ENCODE measurements at regions not wholly inside any gene's neighbourhood (a gene's known extent, or its start where the extent isn't known, plus 50 kb on each side); places are given as distances from the start of the nearest gene placed in this dataset.

DNA sequence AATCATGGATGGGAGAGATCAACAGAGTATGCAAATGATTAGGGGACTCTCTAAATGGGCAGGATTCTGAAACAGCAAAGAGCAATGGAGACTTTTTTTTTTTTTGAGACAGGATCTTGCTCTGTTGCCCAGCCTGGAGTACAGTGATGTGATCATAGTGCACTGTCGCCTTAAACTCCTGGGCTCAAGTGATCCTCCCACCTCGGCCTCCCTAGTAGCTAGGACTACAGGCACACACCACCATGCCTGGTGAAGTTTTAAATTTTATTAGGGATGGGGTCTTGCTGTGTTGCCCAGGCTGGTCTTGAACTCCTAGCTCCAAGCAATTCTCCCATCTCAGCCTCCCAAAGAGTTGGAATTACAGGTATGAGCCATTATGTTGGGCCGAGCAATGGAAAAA lies 255.0 kb upstream of the ZFHX3 start (continued):
- TF ChIP-seq, protein P1, sequence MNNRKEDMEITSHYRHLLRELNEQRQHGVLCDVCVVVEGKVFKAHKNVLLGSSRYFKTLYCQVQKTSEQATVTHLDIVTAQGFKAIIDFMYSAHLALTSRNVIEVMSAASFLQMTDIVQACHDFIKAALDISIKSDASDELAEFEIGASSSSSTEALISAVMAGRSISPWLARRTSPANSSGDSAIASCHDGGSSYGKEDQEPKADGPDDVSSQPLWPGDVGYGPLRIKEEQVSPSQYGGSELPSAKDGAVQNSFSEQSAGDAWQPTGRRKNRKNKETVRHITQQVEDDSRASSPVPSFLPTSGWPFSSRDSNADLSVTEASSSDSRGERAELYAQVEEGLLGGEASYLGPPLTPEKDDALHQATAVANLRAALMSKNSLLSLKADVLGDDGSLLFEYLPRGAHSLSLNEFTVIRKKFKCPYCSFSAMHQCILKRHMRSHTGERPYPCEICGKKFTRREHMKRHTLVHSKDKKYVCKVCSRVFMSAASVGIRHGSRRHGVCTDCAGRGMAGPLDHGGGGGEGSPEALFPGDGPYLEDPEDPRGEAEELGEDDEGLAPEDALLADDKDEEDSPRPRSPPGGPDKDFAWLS (CRISPR knock-in tag; IDR thresholded peaks at IDR 0.05; ENCODE audit: borderline replicate concordance) = no peak
- TF ChIP-seq ISX (CRISPR knock-in tag; conservative IDR thresholded peaks at IDR 0.05) (no peak), ZNF841 (CRISPR knock-in tag; IDR thresholded peaks at IDR 0.05; ENCODE audit: borderline replicate concordance) (no peak), ZNF792 (CRISPR knock-in tag; IDR thresholded peaks at IDR 0.05) (no peak)

DNA sequence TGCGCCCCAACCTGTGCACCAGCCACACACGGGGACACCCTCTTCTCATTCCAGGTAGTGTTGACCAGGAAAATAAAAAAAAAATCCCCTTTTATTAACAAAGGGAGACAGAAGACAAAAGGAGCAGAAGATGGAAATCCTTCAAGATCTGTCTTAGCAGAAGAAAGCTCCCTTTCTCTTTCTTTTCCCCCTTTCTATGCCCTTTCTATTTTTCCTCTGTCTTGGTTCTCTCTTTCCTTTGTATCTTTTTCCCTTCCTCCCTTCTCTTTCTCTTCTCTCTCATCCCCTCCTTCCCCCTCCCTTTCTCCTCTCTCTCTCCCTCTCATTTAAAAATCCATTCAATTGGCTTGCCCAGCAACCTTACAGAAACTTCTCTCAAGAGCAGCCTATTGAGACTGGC lies 254.1 kb upstream of the ZFHX3 start:
- Histone ChIP-seq H3K9ac (ENCODE audit: insufficient read depth, low read depth, low read length) (no peak overlapping the region), H3K79me2 (ENCODE audit: insufficient read depth, low read length) (no peaks in the 10 kb centered on the region), H4K20me1 (ENCODE audit: insufficient read depth, low read length) (no peaks in the 10 kb centered on the region), H3K4me2 (ENCODE audit: low read depth, low read length) (no peak overlapping the region), H3K27ac (ENCODE audit: extremely low read length, insufficient read depth, low read length) (no peak overlapping the region), H3K4me3 (replicated peaks in 1 of 3; ENCODE audit: insufficient read depth in 1 of 3, low read depth in 2 of 3, low read length in 3 of 3) (no peak overlapping the region), H3K4me1 (ENCODE audit: insufficient read depth, low read length) (no peaks in the 10 kb centered on the region), H3K36me3 (replicated peaks in 1 of 2; ENCODE audit: control insufficient read depth in 1 of 2, insufficient read depth in 2 of 2, low read length in 2 of 2) (no peaks in the 10 kb centered on the region), H3K9me3 (ENCODE audit: low read length) (no peaks in the 10 kb centered on the region), H3K27me3 (ENCODE audit: control insufficient read depth in 1 of 2, insufficient read depth in 2 of 2, low read length in 2 of 2) (peaks cover 2 to 61% of the 10 kb centered on the region in 2 experiments; a peak in 3 of 5 replicates), H2AFZ (ENCODE audit: low read length) (no peak overlapping the region)
- no TSS peak for BruUV-seq (replicated peaks)
- CTCF ChIA-PET (ENCODE audit: low intra/inter-chr PET ratio, low total read pairs) = no interaction called here
- intact Hi-C loops (cut with micrococcal nuclease; ENCODE audit: unreplicated experiment) = no loop called here
- POLR2A ChIA-PET = no interaction called here
- FAIRE-seq (no peak), DNase-seq (ENCODE audit: low spot score) (no peak), ATAC-seq (no peak)
- 2% methylated on average over 2 of the region's 2 CpGs for WGBS (ENCODE audit: low lambda C conversion rate)
- in situ Hi-C loops (cut with HindIII; ENCODE audit: extremely low pct_ligation_motif_present, low pct_unique_long_range_greater_than_20kb) = no loop called here
- no peak for TF ChIP-seq NR1H2 (CRISPR knock-in tag; IDR thresholded peaks at IDR 0.05; ENCODE audit: borderline replicate concordance, low read depth)
- no peak for TF ChIP-seq XRCC5 (optimal IDR thresholded peaks at IDR 0.05; ENCODE audit: low read length)

DNA sequence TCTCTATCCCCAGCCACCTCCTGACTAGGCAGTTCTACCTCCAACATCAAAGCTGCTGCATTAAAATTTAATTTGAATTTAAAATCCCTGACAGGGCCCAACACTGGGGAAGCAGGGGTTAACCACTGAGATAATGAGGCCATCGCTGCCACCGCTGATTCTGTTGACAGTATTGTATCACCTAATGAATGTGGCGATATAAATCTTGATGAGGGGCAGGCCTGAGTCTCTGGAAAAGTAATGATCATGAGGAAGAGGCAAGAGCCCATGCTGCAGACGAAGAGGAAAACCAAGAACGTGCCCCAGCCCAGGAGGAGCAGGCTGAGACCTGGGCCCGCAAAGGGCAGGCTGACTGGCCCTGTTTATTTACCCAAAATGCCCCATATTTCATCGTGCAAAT lies 251.4 kb upstream of the ZFHX3 start:
- FAIRE-seq (no peak), DNase-seq (ENCODE audit: low spot score) (no peak), ATAC-seq (no peak)
- Histone ChIP-seq H3K27me3 (ENCODE audit: control insufficient read depth in 1 of 2, insufficient read depth in 2 of 2, low read length in 2 of 2) (peaks cover 2 to 47% of the 10 kb centered on the region in 2 experiments; a peak in 3 of 5 replicates), H4K20me1 (ENCODE audit: insufficient read depth, low read length) (no peaks in the 10 kb centered on the region), H3K79me2 (ENCODE audit: insufficient read depth, low read length) (no peaks in the 10 kb centered on the region), H3K9ac (ENCODE audit: insufficient read depth, low read depth, low read length) (no peak overlapping the region), H3K4me2 (ENCODE audit: low read depth, low read length) (no peak overlapping the region), H3K27ac (ENCODE audit: extremely low read length, insufficient read depth, low read length) (no peak overlapping the region), H3K4me1 (ENCODE audit: insufficient read depth, low read length) (no peaks in the 10 kb centered on the region), H3K36me3 (replicated peaks in 1 of 2; ENCODE audit: control insufficient read depth in 1 of 2, insufficient read depth in 2 of 2, low read length in 2 of 2) (no peaks in the 10 kb centered on the region), H3K9me3 (ENCODE audit: low read length) (no peaks in the 10 kb centered on the region), H2AFZ (ENCODE audit: low read length) (no peak overlapping the region), H3K4me3 (replicated peaks in 1 of 3; ENCODE audit: insufficient read depth in 1 of 3, low read depth in 2 of 3, low read length in 3 of 3) (no peak overlapping the region)
- BruUV-seq (replicated peaks) = no TSS peak
- 2% methylated on average over 7 of the region's 7 CpGs for WGBS (ENCODE audit: low lambda C conversion rate)
- POLR2A ChIA-PET = no interaction called here
- intact Hi-C loops (cut with micrococcal nuclease; ENCODE audit: unreplicated experiment) = no loop called here
- CTCF ChIA-PET (ENCODE audit: low intra/inter-chr PET ratio, low total read pairs) = no interaction called here
- in situ Hi-C loops (cut with HindIII; ENCODE audit: extremely low pct_ligation_motif_present, low pct_unique_long_range_greater_than_20kb) = no loop called here
- TF ChIP-seq AKAP8 (CRISPR knock-in tag; IDR thresholded peaks at IDR 0.05) (no peak), KDM3A (CRISPR knock-in tag; IDR thresholded peaks at IDR 0.05; ENCODE audit: low read depth) (no peak), RFXAP (CRISPR knock-in tag; IDR thresholded peaks at IDR 0.05; ENCODE audit: borderline replicate concordance) (no peak), MAF1 (CRISPR knock-in tag; IDR thresholded peaks at IDR 0.05; ENCODE audit: borderline replicate concordance) (no peak), NFRKB (IDR thresholded peaks at IDR 0.05) (no peak)
- TF ChIP-seq, protein P2, sequence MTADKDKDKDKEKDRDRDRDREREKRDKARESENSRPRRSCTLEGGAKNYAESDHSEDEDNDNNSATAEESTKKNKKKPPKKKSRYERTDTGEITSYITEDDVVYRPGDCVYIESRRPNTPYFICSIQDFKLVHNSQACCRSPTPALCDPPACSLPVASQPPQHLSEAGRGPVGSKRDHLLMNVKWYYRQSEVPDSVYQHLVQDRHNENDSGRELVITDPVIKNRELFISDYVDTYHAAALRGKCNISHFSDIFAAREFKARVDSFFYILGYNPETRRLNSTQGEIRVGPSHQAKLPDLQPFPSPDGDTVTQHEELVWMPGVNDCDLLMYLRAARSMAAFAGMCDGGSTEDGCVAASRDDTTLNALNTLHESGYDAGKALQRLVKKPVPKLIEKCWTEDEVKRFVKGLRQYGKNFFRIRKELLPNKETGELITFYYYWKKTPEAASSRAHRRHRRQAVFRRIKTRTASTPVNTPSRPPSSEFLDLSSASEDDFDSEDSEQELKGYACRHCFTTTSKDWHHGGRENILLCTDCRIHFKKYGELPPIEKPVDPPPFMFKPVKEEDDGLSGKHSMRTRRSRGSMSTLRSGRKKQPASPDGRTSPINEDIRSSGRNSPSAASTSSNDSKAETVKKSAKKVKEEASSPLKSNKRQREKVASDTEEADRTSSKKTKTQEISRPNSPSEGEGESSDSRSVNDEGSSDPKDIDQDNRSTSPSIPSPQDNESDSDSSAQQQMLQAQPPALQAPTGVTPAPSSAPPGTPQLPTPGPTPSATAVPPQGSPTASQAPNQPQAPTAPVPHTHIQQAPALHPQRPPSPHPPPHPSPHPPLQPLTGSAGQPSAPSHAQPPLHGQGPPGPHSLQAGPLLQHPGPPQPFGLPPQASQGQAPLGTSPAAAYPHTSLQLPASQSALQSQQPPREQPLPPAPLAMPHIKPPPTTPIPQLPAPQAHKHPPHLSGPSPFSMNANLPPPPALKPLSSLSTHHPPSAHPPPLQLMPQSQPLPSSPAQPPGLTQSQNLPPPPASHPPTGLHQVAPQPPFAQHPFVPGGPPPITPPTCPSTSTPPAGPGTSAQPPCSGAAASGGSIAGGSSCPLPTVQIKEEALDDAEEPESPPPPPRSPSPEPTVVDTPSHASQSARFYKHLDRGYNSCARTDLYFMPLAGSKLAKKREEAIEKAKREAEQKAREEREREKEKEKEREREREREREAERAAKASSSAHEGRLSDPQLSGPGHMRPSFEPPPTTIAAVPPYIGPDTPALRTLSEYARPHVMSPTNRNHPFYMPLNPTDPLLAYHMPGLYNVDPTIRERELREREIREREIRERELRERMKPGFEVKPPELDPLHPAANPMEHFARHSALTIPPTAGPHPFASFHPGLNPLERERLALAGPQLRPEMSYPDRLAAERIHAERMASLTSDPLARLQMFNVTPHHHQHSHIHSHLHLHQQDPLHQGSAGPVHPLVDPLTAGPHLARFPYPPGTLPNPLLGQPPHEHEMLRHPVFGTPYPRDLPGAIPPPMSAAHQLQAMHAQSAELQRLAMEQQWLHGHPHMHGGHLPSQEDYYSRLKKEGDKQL (CRISPR knock-in tag; IDR thresholded peaks at IDR 0.05; ENCODE audit: low read depth) = no peak

Measured in HepG2 (cell line).